Stimulated activated CD4-positive, alpha-beta T cell treated with anti-CD3 and anti-CD28 coated beads, Interleukin-12 subunit alpha, Interleukin-12 subunit beta, amount 100 ng/mL, for 48 hours (primary cell): ENCODE measurements at regions not wholly inside any gene's neighbourhood (a gene's known extent, or its start where the extent isn't known, plus 50 kb on each side); places are given as distances from the start of the nearest gene placed in this dataset.

ENCODE experiments used
- DNase-seq, 3 donors: peaks; one replicate each; pipeline ENCODE4 v3.0.0-alpha.2; 2020; ENCODE audit warnings: low read depth in 2 of 3, low spot score in 1 of 3

DNA sequence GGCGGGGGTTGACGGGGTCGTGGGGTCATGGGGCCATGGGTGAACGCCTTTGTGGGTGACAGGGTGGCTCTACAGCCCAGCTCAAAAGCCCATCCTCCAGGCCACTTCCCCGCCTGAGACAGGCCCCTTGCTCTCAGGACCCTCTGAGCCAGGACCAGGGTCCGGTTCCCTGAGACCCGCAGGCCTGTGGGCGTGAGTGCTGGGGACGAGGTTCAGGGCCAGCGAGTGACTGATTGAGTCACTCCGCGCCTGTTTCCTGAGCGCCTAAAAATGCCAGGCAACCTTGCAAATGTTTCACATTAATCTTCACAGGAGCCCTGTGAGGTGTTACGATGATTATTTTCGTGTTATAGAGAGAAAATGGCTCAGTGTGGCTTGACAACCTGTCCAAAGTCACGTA, 97.8 kb downstream of the ZNF674 start:
- DNase-seq = peak in 1 of 3 donors; percentile 11

DNA sequence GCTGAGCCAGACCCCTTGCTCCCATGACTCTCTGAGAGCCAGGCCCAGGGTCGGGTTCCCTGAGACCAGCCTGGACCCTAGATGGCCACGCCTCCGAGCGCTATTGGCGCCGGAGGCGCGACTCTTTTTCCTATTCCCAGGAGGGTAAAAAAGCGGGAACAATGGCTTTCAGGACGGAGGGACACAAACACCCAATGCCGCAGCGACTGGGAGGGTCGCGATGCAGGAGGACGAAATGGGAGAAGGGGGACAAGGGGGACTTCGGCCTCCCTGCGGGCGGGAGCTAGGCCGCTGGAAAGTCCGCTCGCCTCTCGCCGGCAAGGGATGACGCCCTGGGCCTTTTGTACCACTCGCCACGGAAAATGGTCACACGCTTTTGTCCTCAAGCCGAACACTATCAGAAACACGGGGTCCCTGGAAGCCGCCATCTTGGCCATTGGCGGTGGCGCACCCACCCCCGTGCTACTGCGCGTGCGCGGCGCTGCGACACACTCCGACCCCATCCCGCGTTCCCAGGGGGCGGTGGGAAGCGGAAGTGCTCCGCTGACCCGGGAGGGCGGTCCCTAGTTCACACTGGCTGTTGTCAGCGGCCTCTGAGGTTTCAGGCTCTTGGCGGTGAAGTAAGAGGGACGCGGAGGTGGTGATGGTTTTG, 98.4 kb downstream of the ZNF674 start:
- DNase-seq = peak; percentile 62 to 81 (median 78)

DNA sequence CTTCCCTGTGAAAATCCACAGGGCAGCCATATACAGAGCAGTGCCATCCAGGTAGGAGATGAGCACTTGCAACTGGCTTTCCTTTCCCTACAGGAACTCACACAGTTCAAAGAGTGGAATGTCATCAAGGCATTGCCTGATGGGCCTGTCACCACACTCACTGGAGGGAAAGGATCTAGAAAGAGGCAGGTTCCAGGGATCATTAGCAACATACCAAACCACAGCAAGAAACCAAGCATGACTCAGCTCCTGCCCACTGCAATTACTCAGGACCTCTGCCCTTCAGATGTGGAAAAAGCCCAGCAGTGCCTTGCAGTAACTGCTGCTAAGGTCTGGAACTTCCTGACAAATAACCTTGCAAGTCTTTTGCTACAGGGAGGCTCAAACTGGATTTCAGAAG, 101.2 kb downstream of the ZNF674 start:
- no peak for DNase-seq

DNA sequence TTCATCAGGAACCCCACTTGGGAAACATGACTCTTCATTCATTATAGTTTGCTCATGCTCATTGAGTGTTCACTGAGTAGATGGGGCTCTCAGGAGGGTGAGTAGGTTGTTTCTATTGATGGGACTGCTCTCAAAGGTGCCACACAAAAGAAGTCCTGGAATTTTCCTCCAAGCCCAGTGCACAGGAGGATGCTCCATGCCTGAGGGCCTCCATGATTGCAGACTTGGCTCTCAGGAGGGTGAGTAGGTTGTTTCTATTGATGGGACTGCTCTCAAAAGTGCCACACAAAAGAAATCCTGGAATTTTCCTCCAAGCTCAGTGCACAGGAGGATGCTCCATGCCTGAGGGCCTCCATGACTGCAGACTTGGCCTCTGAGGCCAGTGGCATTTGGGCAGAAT, 108.5 kb downstream of the ZNF674 start:
- no peak for DNase-seq

DNA sequence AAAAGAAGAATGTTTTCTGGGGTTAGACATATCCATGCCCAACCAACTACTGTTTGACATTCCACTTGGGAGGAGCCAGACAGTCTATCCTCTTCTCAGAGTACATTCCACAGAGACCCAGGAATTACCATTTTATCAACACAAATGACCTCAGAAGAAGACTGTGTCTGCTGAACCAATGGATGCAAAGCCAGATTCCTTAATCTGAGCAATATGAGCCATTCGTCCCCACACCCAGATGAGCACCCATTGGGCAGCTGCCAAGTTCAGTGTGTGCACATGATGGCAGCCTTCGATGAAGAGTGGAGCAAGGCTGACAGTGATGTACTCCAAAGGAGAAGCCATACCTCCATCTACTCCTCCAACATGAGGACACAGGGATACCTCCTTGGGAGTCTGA, 111.3 kb downstream of the ZNF674 start:
- DNase-seq = no peak

DNA sequence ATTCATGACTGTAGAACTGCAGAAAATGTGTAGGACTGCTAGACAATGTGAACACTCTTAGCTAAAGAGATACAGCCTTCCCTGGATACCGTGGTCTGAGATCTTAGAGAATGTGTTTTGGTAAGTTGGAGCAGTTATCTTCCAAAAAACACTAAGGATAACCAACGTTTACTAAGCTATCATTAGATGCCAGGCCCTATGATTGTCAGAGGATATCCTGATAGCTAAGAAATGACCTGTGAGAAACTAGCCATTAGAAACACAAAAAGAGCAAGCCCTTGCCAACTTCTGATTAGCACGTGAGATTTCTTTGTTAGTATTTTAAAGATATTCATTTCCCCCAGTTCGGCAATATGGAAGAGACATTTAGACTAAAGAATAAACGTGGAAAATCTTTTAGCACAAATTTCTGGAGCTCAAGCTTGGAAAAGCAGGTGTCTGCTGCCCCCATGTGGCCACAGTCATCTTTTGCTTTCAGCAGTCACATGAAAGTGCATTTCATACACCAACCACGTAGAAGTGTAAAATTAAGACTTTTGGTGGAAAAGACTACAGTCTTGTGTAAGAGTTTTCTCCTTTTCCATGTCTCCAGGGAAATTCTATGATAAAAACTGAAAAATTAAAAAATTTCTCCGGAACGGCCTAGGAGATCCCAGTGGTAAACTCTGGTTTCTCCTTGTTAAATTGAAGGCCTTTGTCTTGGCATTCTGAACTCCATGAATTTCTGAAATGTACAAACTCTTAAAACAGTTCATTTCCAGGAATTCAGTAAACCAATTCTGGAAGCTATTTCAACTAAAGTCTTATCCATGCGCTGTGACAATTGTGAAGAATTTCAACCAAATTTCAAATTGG, 136.4 kb downstream of the ZNF674 start:
- peak; percentile 41 to 77 (median 43) for DNase-seq

DNA sequence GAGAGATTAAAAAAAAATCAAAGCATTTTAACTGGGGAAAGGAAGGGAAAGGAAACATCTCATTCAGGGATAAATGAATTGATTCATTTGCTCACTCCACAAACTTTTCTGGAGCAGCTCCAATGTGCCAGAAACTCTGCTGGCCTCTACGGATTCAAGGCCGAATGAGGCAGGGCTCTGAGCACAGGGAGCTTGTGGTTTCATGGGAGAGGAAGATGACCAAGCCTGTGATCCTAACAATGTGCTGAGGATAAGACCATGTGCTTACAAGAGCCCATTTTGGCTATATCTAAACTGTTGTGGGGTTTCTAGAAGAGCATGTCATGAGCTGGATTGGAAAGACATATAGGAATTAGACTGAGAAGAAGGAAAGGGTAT, 137.5 kb downstream of the ZNF674 start:
- no peak for DNase-seq

DNA sequence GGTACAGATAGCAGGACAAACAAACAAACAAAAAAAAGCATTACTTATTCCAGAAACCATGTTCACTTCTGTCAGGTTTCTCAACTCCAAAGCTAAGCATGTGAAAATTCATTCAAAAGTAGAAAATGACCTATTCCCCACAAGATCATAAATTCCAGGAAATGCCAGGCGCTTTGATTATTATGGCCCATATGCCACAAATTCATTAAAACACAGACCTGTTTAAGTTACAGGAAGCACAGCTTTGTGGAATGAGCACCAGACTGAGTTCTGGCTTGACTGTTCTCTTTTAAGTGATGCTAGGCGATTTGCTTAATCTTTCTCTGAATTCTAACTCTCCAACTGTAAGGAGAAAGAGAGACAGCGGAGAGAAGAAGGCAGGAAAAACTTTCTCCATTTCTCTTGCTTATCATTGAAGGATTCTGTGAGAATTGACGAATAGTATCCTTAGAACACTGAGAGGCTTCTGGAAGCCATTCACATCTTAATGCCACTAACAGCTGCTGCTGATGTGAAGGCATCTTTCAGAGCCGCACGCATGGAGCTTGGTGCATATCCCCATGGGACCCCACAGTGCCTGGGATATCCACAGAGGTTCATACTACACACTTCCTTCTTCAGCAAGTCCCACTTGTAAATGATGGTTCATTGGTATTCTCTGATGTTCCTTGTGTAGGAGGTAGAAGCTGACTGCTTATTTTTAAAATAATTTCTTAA, 138.0 kb downstream of the ZNF674 start:
- DNase-seq = no peak

DNA sequence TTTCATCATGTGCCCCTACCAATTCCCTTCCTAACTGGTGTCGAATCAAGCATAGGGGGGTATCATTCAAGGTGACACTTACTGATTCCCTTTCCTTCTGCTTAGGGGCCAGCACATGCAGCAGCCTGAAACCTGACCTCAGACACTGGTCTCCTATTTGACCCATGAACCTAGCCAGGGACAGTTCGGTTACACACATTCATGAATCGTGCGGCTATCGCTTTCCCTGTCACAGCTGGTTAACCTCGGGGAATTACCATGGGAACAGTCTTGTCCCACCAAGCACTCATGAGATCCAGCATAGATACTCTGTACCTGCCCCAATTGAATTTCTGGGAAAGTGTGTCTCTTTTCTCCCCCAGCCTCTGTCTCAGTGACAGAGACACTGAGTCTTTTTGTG, 140.4 kb downstream of the ZNF674 start:
- no peak for DNase-seq

DNA sequence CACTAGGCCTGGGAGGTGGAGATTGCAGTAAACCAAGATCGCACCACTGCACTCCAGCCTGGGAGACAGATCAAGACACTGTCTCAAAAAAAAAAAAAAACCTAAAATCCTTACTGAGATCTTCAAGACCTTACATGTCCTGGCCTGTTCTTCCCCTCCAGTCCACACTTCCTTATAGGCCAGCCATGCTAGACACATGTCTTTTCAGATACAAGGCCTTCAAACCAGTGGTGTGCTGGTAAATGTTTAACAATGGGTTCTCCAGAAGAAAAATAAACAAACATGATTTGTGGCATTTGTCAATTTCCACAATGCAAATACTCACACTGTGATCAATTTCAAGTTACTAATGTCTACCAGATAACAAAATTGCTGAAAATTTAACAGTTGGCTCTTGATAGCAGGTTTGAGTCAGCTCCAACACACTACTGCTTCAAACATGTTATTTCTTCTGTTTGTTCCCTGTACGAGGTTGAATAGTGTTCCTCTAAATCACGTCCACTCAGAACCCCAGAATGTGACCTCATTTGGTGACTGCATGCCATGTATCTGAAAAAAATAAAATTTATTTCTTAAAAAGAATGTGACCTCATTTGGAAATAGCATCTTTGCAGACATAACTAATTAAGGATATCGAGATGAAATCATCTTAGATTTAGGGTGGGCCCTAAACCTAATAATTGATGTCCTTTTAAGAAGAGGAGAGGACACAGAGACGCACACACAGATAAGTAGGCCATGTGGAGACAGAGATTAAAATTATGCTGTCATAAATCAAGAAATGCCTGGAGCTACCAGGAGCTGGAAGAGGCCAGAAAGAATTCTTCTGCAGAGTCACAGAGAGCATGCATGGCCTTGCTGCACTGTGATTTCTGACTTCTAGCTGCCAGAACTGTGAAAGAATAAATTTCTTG, 144.4 kb downstream of the ZNF674 start:
- no peak for DNase-seq

DNA sequence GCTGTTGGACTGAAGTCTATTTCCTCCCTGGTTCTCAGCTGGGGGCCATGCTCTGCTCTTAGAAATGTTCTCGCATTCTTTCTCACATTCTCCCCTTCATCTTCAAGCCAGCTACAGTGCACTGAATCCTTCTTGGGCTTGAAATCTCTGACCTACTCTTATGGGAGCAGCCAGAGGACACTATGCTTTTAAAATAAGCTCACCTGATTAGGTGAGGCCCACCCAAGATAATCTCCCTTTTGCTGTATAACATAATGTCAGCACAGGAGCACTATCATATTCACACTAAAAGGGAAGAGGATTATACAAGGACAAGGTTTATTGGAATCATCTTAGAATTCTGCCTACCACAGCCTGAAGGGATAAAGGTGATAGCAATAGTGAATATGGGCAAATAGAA, 146.3 kb downstream of the ZNF674 start:
- DNase-seq = no peak

DNA sequence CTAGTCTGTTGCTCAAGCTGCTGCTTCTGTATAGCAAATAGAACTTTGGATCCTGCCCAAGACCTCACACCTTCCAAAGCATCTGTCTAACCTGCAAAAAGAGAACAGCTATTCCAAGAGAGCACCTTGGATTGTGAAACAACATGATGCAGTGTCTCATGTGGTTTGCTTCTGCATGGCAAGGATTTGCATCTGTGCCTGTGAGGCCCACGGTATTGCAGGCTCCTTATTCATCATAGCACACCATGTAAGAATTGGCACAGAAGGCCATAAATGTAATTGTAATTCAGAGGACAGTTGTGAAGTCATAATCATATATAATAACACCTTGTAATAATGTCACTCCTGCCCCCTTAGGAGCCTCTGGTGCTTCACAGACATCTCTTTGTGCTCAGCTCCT, 147.1 kb downstream of the ZNF674 start:
- DNase-seq = no peak

DNA sequence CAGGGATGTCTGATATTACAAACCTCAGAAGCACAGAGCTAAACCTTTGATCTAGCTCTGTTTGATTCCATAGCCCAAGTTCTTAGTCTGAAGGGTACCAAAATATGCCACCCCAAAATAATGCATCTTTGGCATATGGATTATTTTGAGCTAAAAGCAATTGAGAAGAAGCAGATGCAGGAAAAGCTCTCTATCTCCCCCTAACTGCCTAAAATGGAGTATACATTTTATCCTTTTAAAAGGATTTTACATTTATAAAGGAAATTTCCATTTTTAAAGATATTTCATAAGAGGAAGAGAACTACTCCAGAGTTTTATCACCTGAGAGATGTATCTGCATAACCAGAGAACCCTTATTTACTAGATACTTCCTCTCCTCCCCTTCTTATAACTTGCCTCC, 158.7 kb downstream of the ZNF674 start:
- no peak for DNase-seq

DNA sequence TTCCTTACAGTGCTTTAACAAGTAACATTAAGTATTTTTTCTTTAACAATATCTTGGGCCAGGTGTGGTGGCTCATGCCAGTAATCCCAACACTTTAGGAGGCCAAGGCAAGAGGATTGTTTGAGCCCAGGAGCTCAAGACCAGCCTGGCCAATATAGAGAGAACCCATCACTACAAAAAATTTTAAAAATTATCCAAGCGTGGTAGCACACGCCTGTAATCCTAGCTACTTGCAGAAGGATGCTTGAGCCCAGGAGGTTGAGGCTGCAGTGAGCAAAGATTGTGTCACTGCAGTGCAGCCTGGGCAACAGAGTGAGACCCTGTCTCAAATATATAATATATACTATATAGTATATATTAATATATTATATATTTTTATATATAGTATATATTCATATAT, 162.2 kb downstream of the ZNF674 start:
- DNase-seq = no peak

DNA sequence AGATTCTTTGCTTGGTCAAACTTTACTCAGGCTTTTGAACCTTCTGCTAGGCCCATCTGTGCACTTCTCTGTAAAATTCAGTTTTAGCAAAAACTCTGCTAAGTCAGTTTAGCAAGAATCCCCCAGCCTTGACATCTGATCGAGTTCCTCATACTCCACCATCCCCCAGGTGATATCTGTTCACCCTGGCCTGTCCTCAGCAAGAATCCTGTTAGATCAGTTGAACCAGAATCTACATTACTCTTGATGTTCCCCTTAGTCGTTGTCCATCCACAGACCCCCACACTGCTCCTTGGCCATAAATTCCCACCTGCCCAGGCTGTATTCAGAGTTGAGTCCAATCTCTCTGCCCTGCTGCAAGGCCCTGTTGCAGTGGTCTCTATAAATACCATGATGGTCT, 162.6 kb downstream of the ZNF674 start:
- no peak for DNase-seq

DNA sequence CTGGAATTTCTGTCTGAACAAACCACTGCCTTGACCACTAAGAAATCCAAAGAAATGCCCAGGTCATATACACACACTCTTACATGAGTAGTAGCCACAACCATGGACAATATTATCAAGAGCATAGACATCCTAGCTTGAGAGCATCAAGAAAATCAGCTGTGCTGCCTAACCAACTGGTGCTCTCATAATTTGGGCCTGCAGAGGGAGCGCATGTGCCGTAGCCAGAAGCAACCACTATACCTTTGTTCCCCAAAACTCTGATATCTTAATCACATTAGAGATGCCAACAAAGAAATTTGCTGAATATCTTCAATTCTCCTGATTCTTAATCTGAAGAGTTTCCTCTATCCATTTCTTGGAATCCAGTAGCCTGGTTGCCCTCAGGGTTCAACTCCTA, 163.6 kb downstream of the ZNF674 start:
- DNase-seq = peak in 1 of 3 donors; percentile 13

DNA sequence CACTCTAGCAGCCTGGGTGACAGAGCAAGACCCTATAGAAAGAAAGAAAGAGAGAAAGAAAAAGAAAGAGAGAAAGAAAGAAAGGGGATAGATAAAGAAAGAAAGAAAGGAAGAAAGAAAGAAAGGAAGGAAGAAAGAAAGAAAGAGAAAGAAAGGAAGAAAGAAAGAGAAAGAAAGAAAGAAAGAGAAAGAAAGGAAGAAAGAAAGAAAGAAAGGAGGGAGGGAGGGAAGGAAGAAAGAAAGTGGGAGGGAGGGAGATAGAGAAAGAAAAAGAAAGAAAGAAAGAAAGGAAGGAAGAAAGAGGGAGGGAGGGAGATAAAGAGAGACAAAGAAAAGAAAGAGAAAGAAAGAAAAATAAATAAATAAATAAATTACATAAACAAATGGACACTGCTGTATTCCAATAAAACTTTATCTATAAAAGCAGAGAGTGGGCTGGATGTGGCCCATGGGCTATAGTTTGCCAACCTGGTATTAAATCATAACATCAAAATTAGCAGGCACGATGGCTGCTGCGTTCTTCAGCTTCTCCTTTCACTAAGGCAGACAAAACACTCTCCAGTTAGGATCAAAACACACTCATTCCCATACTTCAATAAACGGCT, 165.0 kb downstream of the ZNF674 start:
- DNase-seq = no peak

DNA sequence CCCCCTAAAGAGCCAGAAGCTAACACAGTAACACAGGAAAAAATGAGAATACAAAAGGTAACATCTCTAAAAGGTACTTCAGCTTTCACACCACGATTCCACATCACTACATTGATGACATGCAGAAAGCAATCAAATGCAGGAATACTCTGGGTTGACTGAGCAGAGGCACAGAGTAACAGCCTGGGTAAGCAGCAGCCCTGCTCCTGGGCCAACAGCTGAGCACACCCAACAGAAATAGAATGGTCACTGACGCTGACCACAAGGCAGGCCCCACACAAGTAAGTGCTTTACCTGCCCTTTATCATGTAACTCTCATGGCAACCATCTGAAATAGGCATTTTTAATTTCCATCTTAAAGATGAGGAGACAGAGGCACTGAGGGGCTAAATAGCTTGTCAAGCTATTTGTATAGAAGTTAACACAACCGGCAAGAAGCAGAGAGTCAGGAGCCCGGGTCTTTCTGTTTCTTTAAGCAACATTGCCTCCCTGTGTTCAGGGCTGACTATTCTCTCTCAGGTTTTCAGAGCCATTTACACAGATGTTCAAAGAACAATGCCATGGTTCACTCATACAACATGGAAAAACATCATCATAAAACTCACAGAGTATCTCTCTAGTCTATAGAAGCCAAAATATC, 168.9 kb downstream of the ZNF674 start:
- peak in 2 of 3 donors; percentile 11 to 12 for DNase-seq

DNA sequence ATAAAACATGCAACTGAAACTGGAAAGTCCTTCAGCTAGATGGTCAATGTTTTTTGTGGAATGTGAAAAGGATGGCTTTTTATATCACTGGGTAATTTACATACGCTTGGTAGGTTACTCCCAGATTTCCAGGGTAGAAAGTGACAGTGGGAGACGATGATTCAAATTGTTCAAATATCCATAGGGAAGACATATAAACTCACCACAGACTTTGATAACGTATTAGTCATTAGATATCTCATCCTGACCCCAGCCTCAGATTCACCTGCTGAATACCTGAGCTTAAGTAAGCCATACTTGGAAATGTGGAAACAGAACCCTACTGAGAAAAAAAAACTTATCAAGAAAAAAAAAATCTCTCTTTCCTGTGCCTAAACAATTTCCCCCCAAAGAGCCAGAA, 169.4 kb downstream of the ZNF674 start:
- DNase-seq = no peak

DNA sequence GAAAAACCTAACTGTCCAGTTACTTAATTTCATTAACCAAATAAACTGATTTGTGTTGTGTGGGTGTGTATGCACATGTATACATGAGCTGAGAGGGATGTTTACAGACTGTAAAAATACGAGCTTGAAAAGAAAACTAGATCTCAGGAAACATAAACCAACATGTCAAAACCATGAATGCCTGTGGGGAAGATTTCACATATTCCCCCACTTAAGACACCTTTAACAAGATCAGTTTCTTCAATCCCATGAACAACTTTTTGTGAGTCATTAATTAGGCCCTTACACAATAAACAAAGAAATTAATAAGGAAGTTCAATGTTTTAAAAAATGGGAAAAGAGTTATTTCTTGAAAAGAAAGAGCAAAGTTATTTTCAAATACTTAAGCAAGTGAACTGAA, 170.8 kb downstream of the ZNF674 start:
- no peak for DNase-seq
